ENCODE measurements at regions not wholly inside any gene's neighbourhood (a gene's known extent, or its start where the extent isn't known, plus 50 kb on each side); places are given as distances from the start of the nearest gene placed in this dataset.

GRCh38 chr1:112307930-112308591 is 88.0 kb upstream of the CTTNBP2NL start:
- Histone ChIP-seq H3K18ac (ENCODE audit: low read depth, low read length) (no peak overlapping the region), H3K23ac (ENCODE audit: low read depth, low read length) (no peak overlapping the region), H3K36me3 (ENCODE audit: control insufficient read depth, insufficient read depth, low read length) (no peaks in the 10 kb centered on the region), H2BK20ac (ENCODE audit: low read depth, low read length) (no peak overlapping the region), H4K91ac (ENCODE audit: insufficient read depth, low read depth, low read length) (no peak overlapping the region), H2AFZ (replicated peaks; ENCODE audit: low read length, poor library complexity) (no peak overlapping the region), H3K4me1 (ENCODE audit: control insufficient read depth, insufficient read depth, low read length) (no peaks in the 10 kb centered on the region), H4K20me1 (ENCODE audit: insufficient read depth, low read length) (no peaks in the 10 kb centered on the region), H3K9me1 (ENCODE audit: insufficient read depth, low read length) (no peaks in the 10 kb centered on the region), H2BK120ac (ENCODE audit: low read depth, low read length) (no peak overlapping the region), H4K5ac (ENCODE audit: low read depth, low read length) (no peak overlapping the region), H4K8ac (ENCODE audit: low read depth in 2 of 2, low read length in 2 of 2) (no peak overlapping the region), H3K56ac (ENCODE audit: extremely low read depth, insufficient read depth, low read length) (no peak overlapping the region), H2BK15ac (ENCODE audit: low read depth, low read length) (no peak overlapping the region), H3K79me1 (ENCODE audit: low read depth in 1 of 2, low read length in 2 of 2) (no peaks in the 10 kb centered on the region), H3K9me3 (ENCODE audit: control insufficient read depth, insufficient read depth, low read length) (no peaks in the 10 kb centered on the region), H3K4me2 (ENCODE audit: low read depth, low read length) (no peak overlapping the region), H3K4me3 (ENCODE audit: insufficient read depth, low read depth, low read length) (no peak overlapping the region), H3K4ac (ENCODE audit: low read depth, low read length) (no peak overlapping the region), H2BK5ac (ENCODE audit: low read depth, low read length, poor library complexity, severe bottlenecking) (no peak overlapping the region), H3K27ac (ENCODE audit: insufficient read depth, low read length) (no peak overlapping the region), H3K14ac (replicated peaks; ENCODE audit: low read depth, low read length) (no peak overlapping the region), H2AK5ac (ENCODE audit: low read depth, low read length) (no peak overlapping the region), H2AK9ac (replicated peaks; ENCODE audit: low read depth, low read length, poor library complexity) (no peak overlapping the region), H3K27me3 (ENCODE audit: control insufficient read depth, insufficient read depth, low read length) (peaks cover 19% of the 10 kb centered on the region; the same call in 1 of the 2 replicates), H3K9ac (ENCODE audit: low read depth, low read length) (no peak overlapping the region)
- in situ Hi-C loops (cut with MboI; ENCODE audit: low sequenced_read_pairs) (no loop called here), dilution Hi-C loops (cut with HindIII; ENCODE audit: low sequenced_read_pairs, unreplicated experiment) (no loop called here), intact Hi-C loops (cut with micrococcal nuclease) (no loop called here)
- no TSS peak for BruUV-seq (replicated peaks)
- TF ChIP-seq MAFK (IDR thresholded peaks at IDR 0.05; ENCODE audit: low read depth, low read length) (no peak), RFX5 (IDR thresholded peaks at IDR 0.05; ENCODE audit: low read depth, low read length) (no peak), USF2 (IDR thresholded peaks at IDR 0.05; ENCODE audit: low read depth, low read length) (no peak), MXI1 (IDR thresholded peaks at IDR 0.05; ENCODE audit: borderline replicate concordance, low read depth, low read length) (no peak), CHD1 (IDR thresholded peaks at IDR 0.05; ENCODE audit: low read depth, low read length) (no peak), NFE2L2 (IDR thresholded peaks at IDR 0.05; ENCODE audit: low read depth, low read length) (no peak), FOS (IDR thresholded peaks at IDR 0.05; ENCODE audit: low read depth, low read length) (no peak), ELK1 (IDR thresholded peaks at IDR 0.05; ENCODE audit: borderline replicate concordance, low read depth, low read length) (no peak), MAZ (IDR thresholded peaks at IDR 0.05; ENCODE audit: borderline replicate concordance, low read depth, low read length) (no peak), RCOR1 (IDR thresholded peaks at IDR 0.05; ENCODE audit: insufficient replicate concordance, low read length) (no peak), SMC3 (IDR thresholded peaks at IDR 0.05; ENCODE audit: low read depth, low read length) (no peak), CEBPB (IDR thresholded peaks at IDR 0.05; ENCODE audit: low read depth, low read length) (no peak), POLR2A (IDR thresholded peaks at IDR 0.05; ENCODE audit: low read depth, low read length) (no peak), BHLHE40 (IDR thresholded peaks at IDR 0.05; ENCODE audit: low read depth, low read length) (no peak), CTCF (conservative IDR thresholded peaks at IDR 0.05; ENCODE audit: low read depth, low read length) (no peak), RAD21 (IDR thresholded peaks at IDR 0.05; ENCODE audit: low read length) (no peak)
- ChIA-PET POLR2A (ENCODE audit: unreplicated experiment) (no interaction called here), CTCF (interaction anchor here (1.2 kb wide), 1 partner anchor 10 kb away, joined by 3 read pairs; no protein-coding TSS in a partner anchor)
- ATAC-seq (ENCODE audit: low read depth) (no peak), DNase-seq (no peak)
- no CpG with 5 or more reads among the region's 3 CpGs for WGBS, 2 experiments (ENCODE audit: extremely low coverage in 2 of 2, insufficient read length in 1 of 2)
